ENCODE measurements at regions not wholly inside any gene's neighbourhood (a gene's known extent, or its start where the extent isn't known, plus 50 kb on each side); places are given as distances from the start of the nearest gene placed in this dataset.
A peak's percentile ranks its signal among the peaks of the same experiment; 100 is the strongest.

- TF ChIP-seq TAF1 (IDR thresholded peaks at IDR 0.05; ENCODE audit: low read depth) = no peak
- TF ChIP-seq REST (IDR thresholded peaks at IDR 0.05; ENCODE audit: low read depth) = no peak
- TF ChIP-seq, protein P1, sequence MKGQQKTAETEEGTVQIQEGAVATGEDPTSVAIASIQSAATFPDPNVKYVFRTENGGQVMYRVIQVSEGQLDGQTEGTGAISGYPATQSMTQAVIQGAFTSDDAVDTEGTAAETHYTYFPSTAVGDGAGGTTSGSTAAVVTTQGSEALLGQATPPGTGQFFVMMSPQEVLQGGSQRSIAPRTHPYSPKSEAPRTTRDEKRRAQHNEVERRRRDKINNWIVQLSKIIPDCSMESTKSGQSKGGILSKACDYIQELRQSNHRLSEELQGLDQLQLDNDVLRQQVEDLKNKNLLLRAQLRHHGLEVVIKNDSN (IDR thresholded peaks at IDR 0.05) = no peak
- TF ChIP-seq FOXM1 (IDR thresholded peaks at IDR 0.05; ENCODE audit: borderline replicate concordance, low read depth) = no peak
- TF ChIP-seq TEAD4 (IDR thresholded peaks at IDR 0.05) = no peak
- TF ChIP-seq YY1 (IDR thresholded peaks at IDR 0.05; ENCODE audit: low read depth) = no peak
- TF ChIP-seq CREB1 (IDR thresholded peaks at IDR 0.05; ENCODE audit: low read depth) = no peak
- TF ChIP-seq MAX (IDR thresholded peaks at IDR 0.05) = no peak
- no peak for TF ChIP-seq CEBPB (IDR thresholded peaks at IDR 0.05)
- no peak for TF ChIP-seq RAD21 (IDR thresholded peaks at IDR 0.05; ENCODE audit: low read depth)
- TF ChIP-seq ZBTB7A (IDR thresholded peaks at IDR 0.05; ENCODE audit: low read depth) = no peak
- no peak for TF ChIP-seq EGR1 (IDR thresholded peaks at IDR 0.05)
- TF ChIP-seq TCF12 (IDR thresholded peaks at IDR 0.05; ENCODE audit: low read depth) = no peak
- TF ChIP-seq EP300 (IDR thresholded peaks at IDR 0.05; ENCODE audit: borderline replicate concordance) = no peak
- TF ChIP-seq NFIC (IDR thresholded peaks at IDR 0.05) = no peak
These were observed 878.0 kb upstream of the TMEM132C start for GRCh38 chr12:127388985-127389384.

DNA sequence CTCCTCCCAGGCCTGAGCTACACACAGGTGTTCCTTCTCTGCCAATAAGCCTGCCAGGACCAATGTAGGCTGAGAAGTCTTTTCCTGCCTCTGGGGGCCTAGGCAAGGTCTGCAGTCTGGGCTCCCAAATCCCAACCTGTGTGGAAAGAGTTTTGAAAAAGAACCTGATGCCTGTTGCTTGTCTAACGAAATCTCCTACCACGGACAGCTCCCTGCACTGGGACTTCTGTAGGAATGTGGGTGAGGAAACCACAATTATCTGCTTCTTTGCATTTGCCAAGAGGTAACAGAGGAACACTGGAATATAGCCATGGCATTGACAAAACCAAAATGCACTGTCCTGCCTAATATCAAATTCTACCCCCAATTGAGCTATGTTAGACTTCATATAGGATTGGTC lies 877.0 kb upstream of the TMEM132C start:
- TF ChIP-seq TEAD4 (IDR thresholded peaks at IDR 0.05) (no peak), FOXM1 (IDR thresholded peaks at IDR 0.05; ENCODE audit: borderline replicate concordance, low read depth) (no peak), TCF12 (IDR thresholded peaks at IDR 0.05; ENCODE audit: low read depth) (no peak), CREB1 (IDR thresholded peaks at IDR 0.05; ENCODE audit: low read depth) (no peak), REST (IDR thresholded peaks at IDR 0.05; ENCODE audit: low read depth) (peak; percentile 73), TAF1 (IDR thresholded peaks at IDR 0.05; ENCODE audit: low read depth) (no peak), NFIC (IDR thresholded peaks at IDR 0.05) (no peak)
- TF ChIP-seq, protein P1 (IDR thresholded peaks at IDR 0.05) = no peak

GRCh38 chr12:127393465-127393864 lies 873.5 kb upstream of the TMEM132C start:
- TF ChIP-seq YY1 (IDR thresholded peaks at IDR 0.05; ENCODE audit: low read depth) (no peak), MAX (IDR thresholded peaks at IDR 0.05) (no peak), EP300 (IDR thresholded peaks at IDR 0.05; ENCODE audit: borderline replicate concordance) (no peak), CREB1 (IDR thresholded peaks at IDR 0.05; ENCODE audit: low read depth) (no peak)

GRCh38 chr12:127393896-127394295 lies 873.1 kb upstream of the TMEM132C start:
- TF ChIP-seq TCF12 (IDR thresholded peaks at IDR 0.05; ENCODE audit: low read depth) (no peak), ZBTB7A (IDR thresholded peaks at IDR 0.05; ENCODE audit: low read depth) (no peak), MAX (IDR thresholded peaks at IDR 0.05) (no peak), NFIC (IDR thresholded peaks at IDR 0.05) (no peak), CREB1 (IDR thresholded peaks at IDR 0.05; ENCODE audit: low read depth) (no peak), TEAD4 (IDR thresholded peaks at IDR 0.05) (no peak), TAF1 (IDR thresholded peaks at IDR 0.05; ENCODE audit: low read depth) (no peak), REST (IDR thresholded peaks at IDR 0.05; ENCODE audit: low read depth) (no peak), EGR1 (IDR thresholded peaks at IDR 0.05) (no peak), EP300 (IDR thresholded peaks at IDR 0.05; ENCODE audit: borderline replicate concordance) (no peak), CEBPB (IDR thresholded peaks at IDR 0.05) (no peak), FOXM1 (IDR thresholded peaks at IDR 0.05; ENCODE audit: borderline replicate concordance, low read depth) (no peak), RAD21 (IDR thresholded peaks at IDR 0.05; ENCODE audit: low read depth) (no peak), YY1 (IDR thresholded peaks at IDR 0.05; ENCODE audit: low read depth) (no peak)
- TF ChIP-seq, protein P1 (IDR thresholded peaks at IDR 0.05) = no peak
